Upper lobe of left lung (tissue), 6 donors: ENCODE measurements at regions not wholly inside any gene's neighbourhood (a gene's known extent, or its start where the extent isn't known, plus 50 kb on each side); places are given as distances from the start of the nearest gene placed in this dataset.

Source experiments
- ATAC-seq, 2 donors: fragments of 200-7000 bp; cut with Tn5 transposase; one replicate each; pipeline ENCODE4 v1.9.1; 2022; ENCODE audit warnings: mild to moderate bottlenecking in 2 of 2, moderate library complexity in 2 of 2; ENCODE audit not compliant: low FRiP score in 2 of 2
- DNase-seq, 2 donors: peaks; one replicate each; pipeline ENCODE4 v3.0.0-alpha.2; 2019 to 2020
- H3K27ac ChIP-seq, 4 donors: fragments of 200-600 bp; sonication (generic); one replicate each; pipeline ENCODE4 v1.5.1; 2016 to 2019
- H3K27me3 ChIP-seq, 4 donors: fragments of 200-600 bp; sonication (generic); one replicate each; pipeline ENCODE4 v1.5.1; 2017 to 2019
- H3K36me3 ChIP-seq, 4 donors: fragments of 200-600 bp; sonication (generic); one replicate each; pipeline ENCODE4 v1.5.1; 2016 to 2019
- H3K4me1 ChIP-seq, 4 donors: fragments of 200-600 bp; sonication (generic); one replicate each; pipeline ENCODE4 v1.5.1; 2018 to 2019
- H3K4me3 ChIP-seq, 4 donors: fragments of 200-600 bp; sonication (generic); one replicate each; pipeline ENCODE4 v1.5.1; 2017 to 2019; ENCODE audit warnings: mild to moderate bottlenecking in 2 of 4, moderate library complexity in 1 of 4
- H3K9me3 ChIP-seq, 4 donors: fragments of 200-600 bp; sonication (generic); one replicate each; pipeline ENCODE4 v1.5.1; 2018 to 2019
- EP300 ChIP-seq, 4 donors: sonication (generic); formaldehyde crosslinking; IDR thresholded peaks; one replicate each; pipeline ENCODE4 v1.5.1; 2017; ENCODE audit warnings: antibody characterized with exemption in 4 of 4, control low read depth in 2 of 4
- POLR2A ChIP-seq, 4 donors: fragments of 450-650 bp; IDR thresholded peaks; one replicate each; pipeline ENCODE4 v1.5.1; 2016 to 2017; ENCODE audit warnings: antibody characterized with exemption in 4 of 4, mild to moderate bottlenecking in 2 of 4
- POLR2AphosphoS5 ChIP-seq, 2 donors: sonication (generic); formaldehyde crosslinking; IDR thresholded peaks; one replicate each; pipeline ENCODE4 v1.5.1; 2017; ENCODE audit warnings: antibody characterized with exemption in 2 of 2
- WGBS, 2 donors: methylation state at CpG; one replicate each; pipeline ENCODE4 v1.1.5; 2017 to 2018; 5-methylcytosine and 5-hydroxymethylcytosine counted together
- TF ChIP-seq, protein P1 (sequence below), 6 experiments: fragments of 450-650 bp in 4 of 6; fragments of 200-600 bp in 2 of 6; sonication (generic) in 2 of 6; IDR thresholded peaks; one replicate each; pipeline ENCODE4 v1.5.1; 2016 to 2019; ENCODE audit warnings: antibody characterized with exemption in 6 of 6
- donor health status: DM: no; HTN: no; CAD: no; lungs with moderate emphysema.
- donor health status: DM: no; HTN: yes; CAD: no; lungs with severe emphysema.

DNA sequence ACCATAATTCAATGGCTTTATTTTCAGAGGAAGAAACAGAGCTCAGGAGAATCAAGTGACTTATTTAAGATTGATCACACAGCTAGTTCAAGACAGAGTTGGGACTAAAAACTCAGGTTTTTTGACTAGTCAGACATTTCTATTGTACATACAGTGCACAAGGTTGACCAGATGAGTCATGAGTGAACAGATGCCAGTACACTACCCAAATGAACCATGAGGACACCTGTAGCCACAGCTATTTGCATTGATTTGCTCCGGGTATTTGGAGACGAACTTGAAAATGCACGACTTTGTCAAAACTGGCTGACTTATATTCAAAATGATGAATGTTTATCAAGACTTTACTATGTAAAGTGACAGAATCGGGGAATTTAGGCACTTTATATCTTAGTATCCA lies 161.7 kb upstream of the ST6GALNAC5 start:
- TF ChIP-seq POLR2A (IDR thresholded peaks at IDR 0.05) = no peak
- no peak for TF ChIP-seq EP300 (IDR thresholded peaks at IDR 0.05)
- TF ChIP-seq POLR2AphosphoS5 (IDR thresholded peaks at IDR 0.05) = no peak
- TF ChIP-seq, protein P1, sequence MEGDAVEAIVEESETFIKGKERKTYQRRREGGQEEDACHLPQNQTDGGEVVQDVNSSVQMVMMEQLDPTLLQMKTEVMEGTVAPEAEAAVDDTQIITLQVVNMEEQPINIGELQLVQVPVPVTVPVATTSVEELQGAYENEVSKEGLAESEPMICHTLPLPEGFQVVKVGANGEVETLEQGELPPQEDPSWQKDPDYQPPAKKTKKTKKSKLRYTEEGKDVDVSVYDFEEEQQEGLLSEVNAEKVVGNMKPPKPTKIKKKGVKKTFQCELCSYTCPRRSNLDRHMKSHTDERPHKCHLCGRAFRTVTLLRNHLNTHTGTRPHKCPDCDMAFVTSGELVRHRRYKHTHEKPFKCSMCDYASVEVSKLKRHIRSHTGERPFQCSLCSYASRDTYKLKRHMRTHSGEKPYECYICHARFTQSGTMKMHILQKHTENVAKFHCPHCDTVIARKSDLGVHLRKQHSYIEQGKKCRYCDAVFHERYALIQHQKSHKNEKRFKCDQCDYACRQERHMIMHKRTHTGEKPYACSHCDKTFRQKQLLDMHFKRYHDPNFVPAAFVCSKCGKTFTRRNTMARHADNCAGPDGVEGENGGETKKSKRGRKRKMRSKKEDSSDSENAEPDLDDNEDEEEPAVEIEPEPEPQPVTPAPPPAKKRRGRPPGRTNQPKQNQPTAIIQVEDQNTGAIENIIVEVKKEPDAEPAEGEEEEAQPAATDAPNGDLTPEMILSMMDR (IDR thresholded peaks at IDR 0.05) = no peak
- DNase-seq = no peak
- Histone ChIP-seq H3K4me3 (no peak overlapping the region), H3K4me1 (no peaks in the 10 kb centered on the region), H3K27ac (no peak overlapping the region), H3K9me3 (no peaks in the 10 kb centered on the region), H3K36me3 (no peaks in the 10 kb centered on the region), H3K27me3 (no peaks in the 10 kb centered on the region)
- ATAC-seq = no peak
- 62 to 80% methylated on average over 3 to 4 of the region's 4 CpGs for WGBS, 2 donors

DNA sequence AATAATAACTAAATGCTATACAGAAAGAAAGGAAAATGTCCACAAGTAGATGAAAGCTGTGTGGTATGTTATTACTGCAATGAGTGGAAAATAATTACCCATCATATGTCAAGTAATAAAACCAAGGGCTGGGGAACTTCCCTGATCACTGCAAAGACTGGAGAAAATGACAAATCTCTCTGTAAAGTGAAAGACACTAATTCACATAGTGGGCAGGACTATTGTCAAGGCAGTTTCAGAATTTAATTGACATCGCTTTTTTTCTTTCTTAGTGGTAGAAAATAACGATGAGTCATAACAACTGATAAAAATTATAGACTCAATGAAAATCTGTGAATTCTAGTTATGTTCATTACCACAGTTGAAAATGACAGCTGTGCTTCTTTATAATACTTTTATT lies 153.7 kb upstream of the ST6GALNAC5 start:
- Histone ChIP-seq H3K27ac (no peak overlapping the region), H3K4me3 (no peak overlapping the region), H3K4me1 (no peaks in the 10 kb centered on the region), H3K9me3 (no peaks in the 10 kb centered on the region), H3K36me3 (no peaks in the 10 kb centered on the region), H3K27me3 (no peaks in the 10 kb centered on the region)
- ATAC-seq = no peak
- WGBS, 2 donors = 88 to 93% methylated on average over 2 of the region's 2 CpGs
- TF ChIP-seq POLR2A (IDR thresholded peaks at IDR 0.05) = no peak
- no peak for TF ChIP-seq POLR2AphosphoS5 (IDR thresholded peaks at IDR 0.05)
- no peak for TF ChIP-seq EP300 (IDR thresholded peaks at IDR 0.05)
- TF ChIP-seq, protein P1 (IDR thresholded peaks at IDR 0.05) = no peak
- no peak for DNase-seq

DNA sequence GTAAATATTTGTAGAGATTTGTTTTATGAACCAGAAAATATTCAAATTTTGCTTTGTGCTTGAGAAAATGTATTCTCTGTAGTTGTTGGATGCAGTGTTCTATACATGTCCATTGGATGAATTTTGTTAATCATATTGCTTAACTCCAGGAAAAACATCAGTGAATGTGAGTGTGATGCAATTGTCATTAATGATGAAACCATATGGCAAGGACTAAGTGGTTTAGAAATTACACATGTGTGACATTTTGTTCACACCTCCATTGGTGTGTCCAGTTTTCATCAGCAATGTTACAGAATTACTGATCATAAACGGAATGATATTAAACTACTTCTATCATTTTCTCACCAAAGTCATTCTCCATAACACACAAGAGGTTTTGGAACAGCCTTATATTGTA lies 151.8 kb upstream of the ST6GALNAC5 start:
- WGBS, 2 donors = 56 to 57% methylated on average over 1 of the region's 1 CpG
- no peak overlapping the region for H3K4me3 ChIP-seq
- H3K36me3 ChIP-seq = no peaks in the 10 kb centered on the region
- TF ChIP-seq POLR2AphosphoS5 (IDR thresholded peaks at IDR 0.05) = no peak
- no peak for TF ChIP-seq EP300 (IDR thresholded peaks at IDR 0.05)
- no peak for TF ChIP-seq POLR2A (IDR thresholded peaks at IDR 0.05)
- TF ChIP-seq, protein P1 (IDR thresholded peaks at IDR 0.05) = no peak
- no peak for DNase-seq
- H3K4me1 ChIP-seq = no peaks in the 10 kb centered on the region
- H3K27me3 ChIP-seq = no peaks in the 10 kb centered on the region
- no peak for ATAC-seq
- H3K27ac ChIP-seq = no peak overlapping the region
- no peaks in the 10 kb centered on the region for H3K9me3 ChIP-seq

DNA sequence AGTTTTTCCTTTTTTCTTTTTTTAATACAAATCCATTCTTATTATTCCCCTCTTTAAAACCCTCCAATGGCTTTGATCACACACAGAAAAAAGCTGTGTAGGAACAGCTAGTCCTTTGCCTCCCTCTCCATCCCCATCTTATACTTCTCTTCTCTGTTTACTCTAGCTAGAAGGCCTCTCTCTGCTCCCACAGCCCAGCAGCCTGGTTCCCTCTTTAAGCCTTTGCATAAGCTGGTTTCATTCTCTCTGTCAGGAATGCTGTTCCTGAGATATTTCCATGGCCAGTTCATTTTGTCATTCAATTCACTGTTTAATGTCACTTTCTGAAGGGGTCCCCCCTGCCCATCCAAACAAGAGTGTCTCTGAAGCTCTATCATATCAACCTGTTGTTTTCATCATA lies 143.3 kb upstream of the ST6GALNAC5 start:
- ATAC-seq = no peak
- no peaks in the 10 kb centered on the region for H3K9me3 ChIP-seq
- DNase-seq = no peak
- H3K4me1 ChIP-seq = no peaks in the 10 kb centered on the region
- H3K27me3 ChIP-seq = no peaks in the 10 kb centered on the region
- H3K4me3 ChIP-seq = no peak overlapping the region
- H3K36me3 ChIP-seq = no peaks in the 10 kb centered on the region
- H3K27ac ChIP-seq = no peak overlapping the region
- no peak for TF ChIP-seq POLR2AphosphoS5 (IDR thresholded peaks at IDR 0.05)
- no peak for TF ChIP-seq EP300 (IDR thresholded peaks at IDR 0.05)
- TF ChIP-seq, protein P1 (IDR thresholded peaks at IDR 0.05) = no peak

DNA sequence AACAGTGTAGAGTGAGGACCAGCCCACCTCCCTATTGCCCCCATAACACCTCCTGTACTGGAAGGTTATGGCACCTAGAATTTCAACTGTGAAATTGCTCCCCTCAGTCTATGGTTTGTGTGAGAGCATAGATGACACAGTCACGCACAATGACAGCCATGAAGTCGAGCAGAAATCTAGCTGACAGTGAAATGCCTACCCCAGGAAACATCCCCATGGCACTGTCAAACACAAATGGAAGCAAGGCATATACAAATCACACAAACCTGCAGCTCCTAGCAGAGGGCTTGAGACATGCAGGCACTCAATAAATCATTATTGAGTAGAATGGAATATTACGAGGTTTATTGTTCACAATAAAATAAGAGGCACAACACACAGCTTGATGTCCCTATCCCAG lies 142.5 kb upstream of the ST6GALNAC5 start:
- no peak for TF ChIP-seq EP300 (IDR thresholded peaks at IDR 0.05)
- H3K4me1 ChIP-seq = no peaks in the 10 kb centered on the region
- no peaks in the 10 kb centered on the region for H3K36me3 ChIP-seq
- no peak for DNase-seq
- H3K27me3 ChIP-seq = no peaks in the 10 kb centered on the region
- no peaks in the 10 kb centered on the region for H3K9me3 ChIP-seq
- no peak overlapping the region for H3K27ac ChIP-seq
- WGBS, 2 donors = 89 to 91% methylated on average over 3 of the region's 3 CpGs
- no peak for ATAC-seq
- H3K4me3 ChIP-seq = no peak overlapping the region
